Subcutaneous adipose tissue (tissue), 1 donor: ENCODE measurements at regions not wholly inside any gene's neighbourhood (a gene's known extent, or its start where the extent isn't known, plus 50 kb on each side); places are given as distances from the start of the nearest gene placed in this dataset.

Experiments
- TF ChIP-seq, protein P1 (sequence below): fragments of 450-650 bp; IDR thresholded peaks from one replicate; pipeline ENCODE4 v1.5.1; 2016; ENCODE audit warnings: low read depth, mild to moderate bottlenecking, control low read depth, antibody characterized with exemption, moderate library complexity

DNA sequence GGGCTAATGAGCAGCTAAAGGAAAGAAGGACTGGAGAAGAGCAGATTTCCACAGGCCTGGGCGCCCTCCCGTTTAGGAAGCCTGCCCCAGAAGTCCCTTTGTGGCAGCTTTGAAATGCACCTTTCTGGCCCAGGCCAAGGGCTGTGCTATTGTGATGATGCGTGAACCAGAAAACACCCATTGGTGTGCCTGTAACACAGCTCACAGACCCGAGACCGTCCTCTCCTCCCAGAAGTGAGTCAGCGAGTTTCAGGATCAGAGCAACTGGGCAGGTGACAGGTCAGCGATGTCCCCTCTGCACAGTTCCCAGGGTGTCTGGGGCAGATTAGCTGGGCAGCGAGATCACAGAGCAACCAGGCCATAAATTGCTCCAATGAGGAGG, 71.9 kb upstream of the SULF2 start:
- TF ChIP-seq, protein P1, sequence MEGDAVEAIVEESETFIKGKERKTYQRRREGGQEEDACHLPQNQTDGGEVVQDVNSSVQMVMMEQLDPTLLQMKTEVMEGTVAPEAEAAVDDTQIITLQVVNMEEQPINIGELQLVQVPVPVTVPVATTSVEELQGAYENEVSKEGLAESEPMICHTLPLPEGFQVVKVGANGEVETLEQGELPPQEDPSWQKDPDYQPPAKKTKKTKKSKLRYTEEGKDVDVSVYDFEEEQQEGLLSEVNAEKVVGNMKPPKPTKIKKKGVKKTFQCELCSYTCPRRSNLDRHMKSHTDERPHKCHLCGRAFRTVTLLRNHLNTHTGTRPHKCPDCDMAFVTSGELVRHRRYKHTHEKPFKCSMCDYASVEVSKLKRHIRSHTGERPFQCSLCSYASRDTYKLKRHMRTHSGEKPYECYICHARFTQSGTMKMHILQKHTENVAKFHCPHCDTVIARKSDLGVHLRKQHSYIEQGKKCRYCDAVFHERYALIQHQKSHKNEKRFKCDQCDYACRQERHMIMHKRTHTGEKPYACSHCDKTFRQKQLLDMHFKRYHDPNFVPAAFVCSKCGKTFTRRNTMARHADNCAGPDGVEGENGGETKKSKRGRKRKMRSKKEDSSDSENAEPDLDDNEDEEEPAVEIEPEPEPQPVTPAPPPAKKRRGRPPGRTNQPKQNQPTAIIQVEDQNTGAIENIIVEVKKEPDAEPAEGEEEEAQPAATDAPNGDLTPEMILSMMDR, result no peak

DNA sequence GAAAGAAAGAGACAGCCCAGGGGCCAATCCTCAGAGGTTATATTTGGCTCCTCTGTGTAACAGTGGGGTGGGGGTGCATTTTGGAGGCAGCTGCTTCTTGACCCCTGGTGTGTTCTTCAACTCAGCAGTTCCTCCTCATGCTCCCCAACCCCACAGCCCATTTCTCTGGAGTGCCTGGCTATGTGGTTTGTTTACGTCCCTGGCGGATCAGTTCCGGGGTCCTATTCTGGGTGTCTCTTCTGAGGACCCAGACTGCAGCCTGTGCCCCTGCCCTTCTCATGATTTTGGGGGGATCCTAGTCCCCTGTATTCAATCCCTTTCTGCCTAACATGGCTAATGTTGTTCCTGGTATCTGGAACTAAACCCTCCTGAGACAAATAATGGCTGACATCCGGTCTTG, 70.5 kb upstream of the SULF2 start:
- TF ChIP-seq, protein P1, result no peak

DNA sequence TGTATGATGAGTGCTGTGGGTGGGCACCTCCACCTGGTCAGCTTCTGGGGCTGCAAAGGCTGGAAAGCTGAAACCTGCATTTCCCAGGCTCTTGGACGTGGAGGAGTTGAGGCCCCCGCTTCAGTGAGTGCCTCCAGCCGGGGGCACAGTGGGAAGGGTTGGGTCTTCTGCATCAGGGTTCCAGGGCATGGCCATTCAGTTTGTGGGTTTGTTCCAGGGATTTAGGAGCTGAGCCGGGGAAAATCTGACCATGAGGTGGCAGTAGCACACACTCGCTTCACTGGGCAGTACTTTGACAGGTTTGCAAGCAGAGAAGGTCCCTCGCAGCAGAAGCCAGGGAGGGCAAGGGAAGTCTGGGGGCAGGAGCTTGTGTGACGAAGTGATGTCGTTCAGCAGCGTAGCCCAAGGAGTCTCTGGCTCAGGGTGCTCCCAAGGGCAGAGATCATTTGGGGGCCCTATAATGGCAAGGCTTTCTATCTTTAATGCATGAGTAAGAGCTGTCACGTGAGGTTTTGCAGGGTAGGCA, 69.5 kb upstream of the SULF2 start:
- TF ChIP-seq, protein P1, result no peak

DNA sequence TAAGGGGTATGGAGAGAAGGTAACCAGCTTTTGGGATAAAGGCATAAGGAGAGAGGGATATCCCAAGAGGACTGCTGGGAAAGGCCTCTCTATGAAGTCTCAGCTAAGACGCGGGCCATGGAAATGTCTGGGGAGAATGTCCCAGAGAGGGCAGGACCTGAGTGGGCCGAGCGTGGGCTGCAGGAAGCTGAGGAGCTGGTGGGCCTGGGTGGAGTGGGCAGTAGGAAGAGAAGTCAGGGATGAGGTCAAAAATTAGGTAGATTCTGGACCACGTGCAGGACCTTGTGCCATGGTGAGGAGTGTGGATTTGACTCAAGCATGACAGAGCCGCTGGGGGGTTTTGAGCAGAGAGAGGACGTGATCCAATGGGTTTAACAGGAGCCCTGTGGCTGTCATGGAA, 66.5 kb upstream of the SULF2 start:
- TF ChIP-seq, protein P1, result no peak

DNA sequence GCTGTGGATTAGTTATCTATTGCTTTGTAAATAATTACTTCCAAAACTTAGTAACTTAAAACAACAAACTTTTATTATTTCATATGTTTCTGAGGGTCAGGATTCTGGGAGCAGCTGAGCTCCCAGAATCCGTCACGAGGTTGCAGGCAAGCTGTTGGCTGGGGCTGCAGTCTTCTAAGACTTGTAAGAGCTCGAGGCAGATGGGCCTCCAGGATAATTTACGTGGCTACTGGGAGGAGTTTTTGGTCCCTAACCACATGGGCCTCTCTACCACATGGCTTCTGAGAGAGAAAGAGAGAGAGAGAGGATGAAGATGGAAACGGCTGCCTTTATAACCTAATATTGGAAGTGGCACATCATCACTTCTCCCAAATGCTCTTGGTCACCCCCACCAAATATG, 64.9 kb upstream of the SULF2 start:
- TF ChIP-seq, protein P1, result no peak

DNA sequence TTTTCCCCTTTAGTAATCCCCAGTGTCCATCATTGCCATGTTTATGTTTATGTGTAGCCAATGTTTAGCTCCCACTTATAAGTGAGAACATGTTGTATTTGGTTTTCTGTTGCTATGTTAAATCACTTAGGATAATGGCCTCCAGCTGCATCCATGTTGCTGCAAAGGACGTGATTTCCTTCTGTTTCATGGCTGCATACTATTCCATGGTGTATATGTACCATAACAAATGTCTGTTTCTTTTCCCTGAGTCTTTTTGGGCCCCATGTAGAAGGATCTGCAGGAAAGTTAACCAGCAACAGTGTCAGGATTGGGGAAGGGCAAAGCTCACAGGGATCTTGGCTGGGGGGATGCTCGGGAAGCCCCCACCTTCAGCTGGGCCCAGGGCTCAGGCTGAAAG, 64.3 kb upstream of the SULF2 start:
- TF ChIP-seq, protein P1, result no peak

DNA sequence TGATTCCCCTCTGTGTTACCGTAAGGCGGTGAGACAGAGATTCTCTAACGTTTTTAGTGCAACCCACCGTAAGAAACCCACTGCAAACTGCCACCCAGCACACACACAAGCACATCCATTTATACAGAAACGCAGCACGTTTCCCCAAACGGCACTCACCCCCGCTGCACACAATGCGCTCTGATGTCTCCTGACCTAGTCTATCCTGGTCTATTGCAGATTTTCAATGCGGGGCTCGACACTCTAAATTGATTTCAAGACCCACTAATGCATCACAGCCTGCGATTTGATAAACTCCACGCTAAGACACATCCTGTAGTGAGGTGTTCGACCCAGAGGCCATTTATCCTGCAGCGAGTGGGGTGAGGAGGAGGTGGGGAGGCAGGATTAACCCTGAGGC, 63.7 kb upstream of the SULF2 start:
- TF ChIP-seq, protein P1, result no peak
